ENCODE measurements at regions not wholly inside any gene's neighbourhood (a gene's known extent, or its start where the extent isn't known, plus 50 kb on each side); places are given as distances from the start of the nearest gene placed in this dataset.

- TF ChIP-seq CTCF (IDR thresholded peaks at IDR 0.05; ENCODE audit: extremely low read depth, missing control alignments) = no peak
- DNase-seq (ENCODE audit: low spot score) = no peak
These were observed 74.6 kb upstream of the SFSWAP start for GRCh38 chr12:131636266-131636665.

GRCh38 chr12:131636940-131637750 lies 73.7 kb upstream of the SFSWAP start:
- TF ChIP-seq CTCF (IDR thresholded peaks at IDR 0.05; ENCODE audit: extremely low read depth, missing control alignments) = no peak
- no peak for DNase-seq (ENCODE audit: low spot score)

GRCh38 chr12:131637986-131638385 lies 72.9 kb upstream of the SFSWAP start:
- no peak for DNase-seq (ENCODE audit: low spot score)
- TF ChIP-seq CTCF (IDR thresholded peaks at IDR 0.05; ENCODE audit: extremely low read depth, missing control alignments) = no peak

GRCh38 chr12:131639270-131639940 lies 71.5 kb upstream of the SFSWAP start:
- DNase-seq (ENCODE audit: low spot score) = no peak
- TF ChIP-seq CTCF (IDR thresholded peaks at IDR 0.05; ENCODE audit: extremely low read depth, missing control alignments) = no peak

GRCh38 chr12:131640525-131640924 lies 70.4 kb upstream of the SFSWAP start:
- TF ChIP-seq CTCF (IDR thresholded peaks at IDR 0.05; ENCODE audit: extremely low read depth, missing control alignments) = no peak
- DNase-seq (ENCODE audit: low spot score) = no peak

- DNase-seq (ENCODE audit: low spot score) = no peak
- TF ChIP-seq CTCF (IDR thresholded peaks at IDR 0.05; ENCODE audit: extremely low read depth, missing control alignments) = no peak
These were observed 69.6 kb upstream of the SFSWAP start for GRCh38 chr12:131641315-131641714.

- DNase-seq (ENCODE audit: low spot score) = no peak
- no peak for TF ChIP-seq CTCF (IDR thresholded peaks at IDR 0.05; ENCODE audit: extremely low read depth, missing control alignments)
These were observed 68.8 kb upstream of the SFSWAP start for GRCh38 chr12:131642101-131642540.

Measured in GM20000 (cell line).